ACC112 (cell line): ENCODE measurements at regions not wholly inside any gene's neighbourhood (a gene's known extent, or its start where the extent isn't known, plus 50 kb on each side); places are given as distances from the start of the nearest gene placed in this dataset.

Source experiments
- H2AFZ ChIP-seq: fragments of 200-600 bp; sonication (generic); one replicate; pipeline ENCODE4 v1.6.0; 2017; ENCODE audit warnings: antibody characterized with exemption, low read length; ENCODE audit not compliant: unreplicated experiment
- H3K27ac ChIP-seq: fragments of 200-600 bp; sonication (generic); 2 replicates; pipeline ENCODE4 v1.5.1; 2014; ENCODE audit warnings: low read depth, mild to moderate bottlenecking, antibody characterized with exemption, low read length, moderate library complexity
- H3K27me3 ChIP-seq: fragments of 200-600 bp; sonication (generic); 2 replicates; pipeline ENCODE4 v1.6.1; 2014; ENCODE audit warnings: mild to moderate bottlenecking, antibody characterized with exemption, low read length, moderate library complexity, mixed read lengths; ENCODE audit not compliant: insufficient read depth
- H3K36me3 ChIP-seq: fragments of 200-600 bp; sonication (generic); 2 replicates; pipeline ENCODE4 v1.6.1; 2016; ENCODE audit warnings: mild to moderate bottlenecking, antibody characterized with exemption, low read length, moderate library complexity, mixed read lengths; ENCODE audit not compliant: insufficient read depth
- H3K4me1 ChIP-seq: fragments of 200-600 bp; sonication (generic); one replicate; pipeline ENCODE4 v1.6.1; 2016; ENCODE audit warnings: low read length, mixed read lengths; ENCODE audit not compliant: insufficient read depth, unreplicated experiment, control insufficient read depth
- H3K4me3 ChIP-seq: fragments of 200-600 bp; sonication (generic); 2 replicates; pipeline ENCODE4 v1.5.1; 2014; ENCODE audit warnings: mild to moderate bottlenecking, low read depth, low read length
- H3K79me2 ChIP-seq: fragments of 200-600 bp; sonication (generic); one replicate; pipeline ENCODE4 v1.6.0; 2016; ENCODE audit warnings: low read length; ENCODE audit not compliant: control insufficient read depth, unreplicated experiment, insufficient read depth

DNA sequence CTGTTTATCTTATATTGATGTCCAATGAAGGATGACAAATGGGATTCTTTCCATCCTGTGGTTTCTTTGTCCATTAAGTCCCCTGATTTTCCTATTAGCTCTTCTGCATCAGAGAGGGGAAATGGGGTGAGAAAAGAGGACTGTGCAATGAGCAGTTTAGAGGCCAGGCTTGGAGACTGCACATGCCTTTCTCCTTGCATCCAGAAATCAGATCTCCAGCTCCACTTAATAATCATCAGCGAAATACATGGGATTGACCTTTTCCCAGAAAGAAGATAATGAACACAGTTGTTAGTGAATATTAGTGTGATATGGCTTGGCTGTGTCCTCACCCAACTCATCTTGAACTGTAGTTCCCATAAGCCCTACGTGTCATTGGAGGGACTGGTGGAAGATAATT lies 697.4 kb downstream of the CBLN2 start:
- no peaks in the 10 kb centered on the region for H3K4me1 ChIP-seq
- H3K4me3 ChIP-seq: no peak overlapping the region
- no peaks in the 10 kb centered on the region for H3K27me3 ChIP-seq
- no peaks in the 10 kb centered on the region for H3K79me2 ChIP-seq
- H3K36me3 ChIP-seq: no peaks in the 10 kb centered on the region
- H2AFZ ChIP-seq: no peak overlapping the region
- no peak overlapping the region for H3K27ac ChIP-seq

DNA sequence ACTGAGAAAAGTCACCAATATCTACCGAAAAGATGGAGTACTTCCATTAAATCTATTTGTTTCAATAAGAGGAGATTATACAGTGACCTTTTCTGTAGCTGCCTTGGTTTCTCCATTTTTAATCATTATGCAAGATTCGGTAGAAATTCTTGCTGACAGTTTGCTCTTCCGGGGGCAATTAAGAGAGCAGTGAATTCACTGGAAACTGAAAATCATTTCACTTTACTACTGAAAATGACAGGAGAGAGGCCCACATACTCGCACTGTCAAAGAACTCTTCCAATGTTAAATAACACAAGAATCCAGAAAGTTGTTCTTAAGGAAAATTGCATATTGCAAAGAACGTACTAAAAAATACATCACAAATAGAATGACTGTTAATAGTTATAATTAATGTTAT lies 699.3 kb downstream of the CBLN2 start:
- H3K4me3 ChIP-seq: no peak overlapping the region
- H3K4me1 ChIP-seq: no peaks in the 10 kb centered on the region
- H3K27ac ChIP-seq: no peak overlapping the region
- H3K27me3 ChIP-seq: no peaks in the 10 kb centered on the region
- no peaks in the 10 kb centered on the region for H3K79me2 ChIP-seq
- H2AFZ ChIP-seq: no peak overlapping the region
- no peaks in the 10 kb centered on the region for H3K36me3 ChIP-seq

DNA sequence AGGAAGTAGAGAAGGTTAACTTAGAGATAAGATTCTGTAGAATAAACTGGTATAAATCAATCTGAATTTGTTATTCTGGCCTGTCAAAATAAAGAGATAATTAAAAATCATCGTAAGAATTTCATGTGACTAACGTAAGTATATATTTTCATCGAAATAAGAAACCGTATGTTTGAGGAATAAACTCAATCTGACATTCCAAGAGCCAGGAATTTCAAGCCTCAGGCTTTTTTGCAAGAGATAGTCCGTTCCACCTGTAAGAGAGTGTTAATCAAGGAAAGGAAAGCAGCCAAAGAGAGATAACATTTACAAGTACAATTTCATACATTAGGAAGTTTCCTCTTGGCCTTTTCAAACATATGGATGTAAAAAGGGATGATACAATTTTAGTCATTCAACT lies 701.5 kb downstream of the CBLN2 start:
- Histone ChIP-seq H3K79me2 (no peaks in the 10 kb centered on the region), H2AFZ (no peak overlapping the region), H3K27ac (no peak overlapping the region), H3K4me1 (no peaks in the 10 kb centered on the region), H3K4me3 (no peak overlapping the region), H3K27me3 (no peaks in the 10 kb centered on the region), H3K36me3 (no peaks in the 10 kb centered on the region)

DNA sequence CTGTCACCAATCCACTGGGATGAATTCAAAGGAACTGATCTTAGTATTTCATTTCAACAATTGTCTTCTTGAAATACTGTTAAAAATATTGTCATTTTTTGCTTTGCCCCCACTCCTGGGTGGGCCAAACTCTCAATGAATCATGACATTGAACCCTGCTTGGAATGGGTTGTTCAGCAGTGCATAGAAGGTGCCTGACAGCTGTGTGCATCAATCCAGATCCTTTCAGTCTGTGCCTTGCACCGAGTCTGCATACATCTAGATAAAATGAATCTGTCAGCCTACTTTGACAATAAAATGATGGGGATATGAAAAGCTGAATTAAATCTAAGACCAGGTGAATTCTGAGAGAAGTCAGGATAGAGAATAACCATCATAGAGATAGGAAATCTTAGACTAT lies 706.6 kb downstream of the CBLN2 start:
- no peaks in the 10 kb centered on the region for H3K79me2 ChIP-seq
- no peaks in the 10 kb centered on the region for H3K36me3 ChIP-seq
- H3K27ac ChIP-seq: no peak overlapping the region
- H2AFZ ChIP-seq: no peak overlapping the region
- H3K27me3 ChIP-seq: no peaks in the 10 kb centered on the region
- no peak overlapping the region for H3K4me3 ChIP-seq
- H3K4me1 ChIP-seq: no peaks in the 10 kb centered on the region

DNA sequence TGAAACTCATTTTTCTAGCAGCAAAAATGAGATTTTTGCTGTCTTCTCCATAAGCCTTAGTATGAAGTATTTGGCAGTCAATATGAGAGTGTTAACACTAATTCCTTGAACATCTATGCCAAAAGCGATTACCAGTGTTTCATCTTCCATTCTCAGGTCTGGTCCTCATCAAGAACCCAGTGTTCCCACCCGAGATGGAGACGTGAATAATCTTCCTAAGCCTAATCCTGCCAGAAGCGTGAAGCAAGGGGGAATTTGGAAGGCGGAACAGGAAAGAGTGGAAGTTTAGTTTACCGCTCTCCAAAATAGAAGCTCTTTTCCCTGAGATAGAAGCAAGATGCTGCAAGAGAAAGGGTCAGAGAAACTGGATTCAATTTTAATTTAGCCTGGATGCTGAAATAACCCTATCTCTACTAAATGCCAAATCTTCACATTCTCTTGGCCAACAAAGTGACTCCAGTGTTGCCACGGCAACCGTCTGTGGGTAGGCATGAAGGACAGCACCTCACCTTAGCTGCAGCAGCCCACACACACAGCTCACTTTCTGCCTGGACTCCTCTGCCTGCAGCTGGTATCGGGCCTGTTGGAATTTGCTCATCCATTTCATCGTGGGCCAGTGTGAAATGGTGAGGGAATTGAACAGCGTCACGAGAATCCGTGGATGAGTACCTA lies 711.1 kb downstream of the CBLN2 start:
- H3K36me3 ChIP-seq: no peaks in the 10 kb centered on the region
- no peak overlapping the region for H3K27ac ChIP-seq
- H3K79me2 ChIP-seq: no peaks in the 10 kb centered on the region
- no peaks in the 10 kb centered on the region for H3K27me3 ChIP-seq
- no peak overlapping the region for H3K4me3 ChIP-seq
- no peak overlapping the region for H2AFZ ChIP-seq
- no peaks in the 10 kb centered on the region for H3K4me1 ChIP-seq

DNA sequence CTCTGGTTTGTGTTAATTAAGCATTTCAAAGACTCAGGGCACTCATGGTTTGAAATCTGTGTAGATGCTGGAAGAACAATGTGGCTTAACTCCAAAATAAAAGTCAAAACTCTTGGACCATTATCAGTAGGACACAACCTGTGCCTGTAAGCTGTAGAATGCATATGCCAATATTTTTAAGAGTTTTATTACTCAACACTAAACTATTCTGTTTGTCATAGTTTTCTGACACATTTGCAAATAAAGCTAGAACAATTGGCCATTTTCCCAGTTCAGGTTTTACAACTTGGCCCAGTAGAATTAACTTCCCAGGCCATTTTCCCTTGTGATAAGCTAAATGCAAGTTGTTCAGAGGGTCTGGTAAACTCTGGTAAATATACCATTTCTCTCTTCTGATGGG lies 713.1 kb downstream of the CBLN2 start:
- Histone ChIP-seq H3K27me3 (no peaks in the 10 kb centered on the region), H2AFZ (no peak overlapping the region), H3K4me3 (no peak overlapping the region), H3K79me2 (no peaks in the 10 kb centered on the region), H3K27ac (no peak overlapping the region), H3K4me1 (no peaks in the 10 kb centered on the region), H3K36me3 (no peaks in the 10 kb centered on the region)

DNA sequence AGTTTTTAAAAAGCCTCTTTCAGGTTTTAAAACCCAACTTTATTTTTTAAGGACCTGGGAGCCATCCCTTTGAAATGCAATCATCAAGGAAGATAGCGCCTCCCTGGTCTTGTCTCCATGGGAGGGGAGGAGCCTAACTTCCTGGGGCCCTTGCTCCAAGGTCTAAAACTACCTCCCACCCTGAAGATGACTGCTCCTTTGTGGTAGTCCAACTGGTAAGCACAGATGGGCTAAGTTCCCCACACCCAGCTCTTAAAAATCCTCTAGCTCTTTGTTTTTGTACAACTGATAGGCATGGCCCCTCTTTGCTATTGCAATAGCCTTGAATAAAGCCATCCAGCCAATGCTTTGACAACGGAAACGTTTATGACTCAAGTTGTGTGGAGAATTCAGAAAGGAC lies 716.8 kb downstream of the CBLN2 start:
- Histone ChIP-seq H3K4me3 (no peak overlapping the region), H3K27me3 (no peaks in the 10 kb centered on the region), H3K79me2 (no peaks in the 10 kb centered on the region), H3K4me1 (no peaks in the 10 kb centered on the region), H3K36me3 (no peaks in the 10 kb centered on the region), H2AFZ (no peak overlapping the region), H3K27ac (no peak overlapping the region)

DNA sequence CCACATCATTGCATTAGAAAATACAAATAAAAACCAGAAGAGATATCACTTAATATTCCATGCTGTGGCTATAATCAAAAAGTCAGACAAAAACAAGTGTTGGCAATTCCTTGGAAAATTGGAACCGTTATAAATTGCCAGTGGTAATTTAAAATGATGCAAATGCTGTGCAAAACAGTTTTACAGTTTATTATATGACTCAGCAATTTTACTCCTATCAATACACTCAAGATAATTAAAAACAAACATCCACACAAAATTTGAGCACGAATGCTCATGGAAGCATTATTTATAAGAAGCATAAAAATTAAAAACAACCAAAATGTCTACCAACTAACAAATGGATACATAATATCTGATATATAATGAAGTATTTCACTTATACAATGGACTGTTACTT lies 728.8 kb downstream of the CBLN2 start:
- Histone ChIP-seq H3K4me1 (no peaks in the 10 kb centered on the region), H3K27me3 (no peaks in the 10 kb centered on the region), H2AFZ (no peak overlapping the region), H3K27ac (no peak overlapping the region), H3K79me2 (no peaks in the 10 kb centered on the region), H3K36me3 (no peaks in the 10 kb centered on the region), H3K4me3 (no peak overlapping the region)

DNA sequence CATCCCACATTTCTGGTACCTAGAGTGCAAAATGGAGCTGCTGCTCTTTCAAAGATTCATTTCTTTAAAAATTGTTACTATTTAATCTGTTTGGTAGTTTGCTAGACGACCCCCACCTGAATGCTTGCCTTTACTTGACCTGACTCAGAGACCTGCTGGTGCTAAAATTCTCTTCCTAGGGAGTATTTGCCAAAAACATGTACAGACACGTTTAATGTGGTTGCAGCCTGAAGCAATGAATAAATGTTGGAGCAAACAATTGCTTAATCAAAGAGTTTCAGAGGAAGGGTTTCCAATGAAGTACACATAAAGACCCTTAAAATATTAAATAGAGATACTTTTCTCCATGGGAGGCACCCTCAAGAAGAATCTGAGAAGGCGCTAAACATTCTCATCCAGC lies 734.4 kb downstream of the CBLN2 start:
- Histone ChIP-seq H3K79me2 (no peaks in the 10 kb centered on the region), H3K27me3 (no peaks in the 10 kb centered on the region), H2AFZ (no peak overlapping the region), H3K36me3 (no peaks in the 10 kb centered on the region), H3K4me3 (no peak overlapping the region), H3K27ac (no peak overlapping the region), H3K4me1 (no peaks in the 10 kb centered on the region)

DNA sequence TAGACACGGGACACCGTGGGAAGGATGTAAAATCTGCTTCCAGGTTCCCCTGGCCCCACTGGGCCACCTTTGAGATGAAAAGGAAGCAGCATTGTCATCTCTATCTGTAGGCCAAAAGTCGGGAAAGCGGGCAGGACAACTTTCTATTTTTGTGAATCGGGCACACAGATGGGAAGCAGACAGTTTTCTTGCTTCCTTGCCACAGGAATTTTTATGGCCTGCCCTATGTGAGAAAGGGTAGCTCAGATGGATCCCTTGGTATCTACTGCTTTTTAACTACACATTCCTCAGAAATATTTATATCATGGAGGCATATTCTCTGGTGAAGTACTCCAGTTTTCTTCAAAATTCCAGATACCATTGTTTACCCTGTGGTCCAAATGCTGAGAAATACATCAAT lies 735.5 kb downstream of the CBLN2 start:
- no peaks in the 10 kb centered on the region for H3K27me3 ChIP-seq
- no peak overlapping the region for H3K4me3 ChIP-seq
- no peak overlapping the region for H2AFZ ChIP-seq

DNA sequence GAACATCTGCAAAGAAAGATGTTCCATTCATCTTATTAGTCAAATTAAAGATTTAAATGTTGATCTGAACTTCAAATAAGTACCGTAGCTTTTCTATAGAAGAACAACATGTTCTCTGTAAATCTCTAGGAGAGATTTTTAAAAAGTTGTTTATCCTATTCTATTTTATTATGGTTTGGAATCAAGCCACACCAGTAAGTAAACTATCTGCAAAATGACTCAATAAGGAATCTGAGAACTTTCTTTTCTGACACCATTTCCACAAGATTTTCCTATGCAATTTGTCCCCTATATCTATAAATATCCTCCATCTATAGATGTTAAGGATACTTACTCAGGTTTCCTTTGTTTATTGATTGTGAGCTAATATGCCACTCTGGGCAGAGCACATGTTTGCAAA lies 736.6 kb downstream of the CBLN2 start:
- H3K27me3 ChIP-seq: no peaks in the 10 kb centered on the region
- no peak overlapping the region for H2AFZ ChIP-seq
- H3K79me2 ChIP-seq: no peaks in the 10 kb centered on the region
- H3K27ac ChIP-seq: no peak overlapping the region
- H3K4me3 ChIP-seq: no peak overlapping the region
- no peaks in the 10 kb centered on the region for H3K4me1 ChIP-seq
- no peaks in the 10 kb centered on the region for H3K36me3 ChIP-seq

More for the DNA sequence above, 735.5 kb downstream of the CBLN2 start:
- Histone ChIP-seq H3K4me1 (no peaks in the 10 kb centered on the region), H3K27ac (no peak overlapping the region), H3K79me2 (no peaks in the 10 kb centered on the region), H3K36me3 (no peaks in the 10 kb centered on the region)
